HCT116 (cell line): ENCODE measurements at regions not wholly inside any gene's neighbourhood (a gene's known extent, or its start where the extent isn't known, plus 50 kb on each side); places are given as distances from the start of the nearest gene placed in this dataset.

Source experiments
- ATAC-seq: fragments of 200-7000 bp; cut with Tn5 transposase; 2 replicates; pipeline ENCODE4 v1.9.1; 2020; ENCODE audit warnings: mild to moderate bottlenecking, moderate library complexity
- BruUV-seq: library from RNA; stranded (reverse); fragments of 400-500 nt; replicated peaks from 2 replicates; lab custom pipeline; 2021; lab: Mats Ljungman, UMichigan
- CTCF ChIA-PET: fragments of 300-600 bp; sonication (Branson Sonifier 250); formaldehyde crosslinking; loops from one replicate; lab custom pipeline; 2021; ENCODE audit warnings: antibody characterized with exemption; lab: Charles Lee
- POLR2A ChIA-PET: fragments of 300-600, 350-600 bp; sonication (Branson Sonifier 250); formaldehyde crosslinking; loops from one replicate; lab custom pipeline; 2021; ENCODE audit warnings: antibody characterized with exemption; lab: Charles Lee
- RAD21 ChIA-PET, 2 experiments: fragments of 300-600 bp; sonication (Branson Sonifier 250); formaldehyde crosslinking; loops; one replicate each; lab custom pipeline; 2023; ENCODE audit warnings: low total read pairs in 2 of 2; ENCODE audit not compliant: uncharacterized antibody in 2 of 2, unreplicated experiment in 2 of 2, low non-redundant PET in 1 of 2; lab: Charles Lee
- DNase-seq: peaks from one replicate; pipeline ENCODE4 v3.0.0-alpha.2; 2010; ENCODE audit warnings: low read depth, low spot score
- H2AFZ ChIP-seq: fragments of 200-600 bp; shearing (Covaris generic), sonication (generic); 2 replicates; pipeline ENCODE4 v1.6.1; 2017; ENCODE audit warnings: low read depth, mixed run types, mixed read lengths, antibody characterized with exemption, low read length; ENCODE audit not compliant: poor library complexity, severe bottlenecking
- H3K27ac ChIP-seq: 2 replicates; pipeline ENCODE4 v1.5.1; 2012; ENCODE audit warnings: low read depth, low read length
- H3K27me3 ChIP-seq: fragments of 200-600 bp; sonication (generic); 2 replicates; pipeline ENCODE4 v1.6.1; 2016; ENCODE audit warnings: mixed run types, low read length, mixed read lengths; ENCODE audit not compliant: insufficient read depth
- H3K36me3 ChIP-seq, 2 experiments: fragments of 200-500 bp in 1 of 2; fragments of 200-600 bp in 1 of 2; sonication (Bioruptor generic) in 1 of 2; sonication (generic) in 1 of 2; 2 replicates each; pipeline versions ENCODE4 v1.5.1 to v1.6.1; 2014 to 2016; ENCODE audit warnings: low read length in 2 of 2, inconsistent platforms in 1 of 2, mixed read lengths in 1 of 2, mixed run types in 1 of 2; ENCODE audit not compliant: insufficient read depth in 2 of 2, control insufficient read depth in 1 of 2
- H3K4me1 ChIP-seq, 2 experiments: fragments of 200-600 bp in 1 of 2; sonication (generic) in 1 of 2; 2 replicates each; pipeline versions ENCODE4 v1.5.1 to v1.6.1; 2012 to 2017; ENCODE audit warnings: low read length in 2 of 2, inconsistent platforms in 1 of 2, mild to moderate bottlenecking in 1 of 2, mixed read lengths in 1 of 2, mixed run types in 1 of 2, moderate library complexity in 1 of 2; ENCODE audit not compliant: insufficient read depth in 2 of 2, control insufficient read depth in 1 of 2
- H3K4me2 ChIP-seq: fragments of 200-600 bp; sonication (generic); 2 replicates; pipeline ENCODE4 v1.6.1; 2017; ENCODE audit warnings: mixed run types, low read length, mixed read lengths
- H3K4me3 ChIP-seq, 2 experiments: fragments of 200-600 bp in 1 of 2; sonication (generic) in 1 of 2; replicated peaks in 1 of 2; 2 replicates each; pipeline ENCODE4 v1.5.1; 2011 to 2016; ENCODE audit warnings: low read length in 2 of 2, control low read depth in 1 of 2, low read depth in 1 of 2, mild to moderate bottlenecking in 1 of 2, mixed read lengths in 1 of 2, mixed run types in 1 of 2
- H3K79me2 ChIP-seq: fragments of 200-600 bp; sonication (generic); 2 replicates; pipeline ENCODE4 v1.6.1; 2017; ENCODE audit warnings: mild to moderate bottlenecking, mixed run types, low read length, moderate library complexity, mixed read lengths; ENCODE audit not compliant: insufficient read depth
- H3K9ac ChIP-seq: fragments of 200-600 bp; sonication (generic); 2 replicates; pipeline ENCODE4 v1.6.1; 2016; ENCODE audit warnings: low read length, mixed read lengths
- H3K9me2 ChIP-seq: fragments of 200-600 bp; sonication (generic), shearing (Covaris generic); 2 replicates; pipeline ENCODE4 v1.6.1; 2017; ENCODE audit warnings: mixed run types, mild to moderate bottlenecking, moderate library complexity; ENCODE audit not compliant: insufficient read depth
- H3K9me3 ChIP-seq, 2 experiments: fragments of 200-500 bp in 1 of 2; fragments of 200-600 bp in 1 of 2; sonication (Bioruptor generic) in 1 of 2; sonication (generic) in 1 of 2; 2 replicates each; pipeline ENCODE4 v1.6.1; 2014 to 2017; ENCODE audit warnings: low read length in 2 of 2, mixed read lengths in 2 of 2, inconsistent platforms in 1 of 2, low read depth in 1 of 2, mild to moderate bottlenecking in 1 of 2, mixed run types in 1 of 2, moderate library complexity in 1 of 2; ENCODE audit not compliant: control insufficient read depth in 1 of 2, insufficient read depth in 1 of 2
- H4K20me1 ChIP-seq: fragments of 200-600 bp; sonication (generic), shearing (Covaris generic); 2 replicates; pipeline ENCODE4 v1.6.1; 2017; ENCODE audit warnings: mixed run types, mild to moderate bottlenecking, moderate library complexity; ENCODE audit not compliant: insufficient read depth
- CTCF ChIP-seq, 3 experiments: fragments of 200-600 bp in 1 of 3; sonication (generic) in 1 of 3; IDR thresholded peaks in 2 of 3; conservative IDR thresholded peaks in 1 of 3; 2 replicates each; pipeline ENCODE4 v1.5.1; 2012 to 2017; ENCODE audit warnings: low read depth in 2 of 3, low read length in 2 of 3, antibody characterized with exemption in 1 of 3, borderline replicate concordance in 1 of 3, control low read depth in 1 of 3, mild to moderate bottlenecking in 1 of 3, mixed read lengths in 1 of 3, mixed run types in 1 of 3, moderate library complexity in 1 of 3; ENCODE audit not compliant: insufficient read depth in 1 of 3
- POLR2A ChIP-seq: IDR thresholded peaks from 2 replicates; pipeline ENCODE4 v1.7.0; 2011; ENCODE audit warnings: borderline replicate concordance; ENCODE audit not compliant: insufficient read depth, insufficient read length; ENCODE audit errors: extremely low read depth
- ZFX ChIP-seq: fragments of 450-650 bp; IDR thresholded peaks from 2 replicates; pipeline ENCODE4 v1.6.1; 2017
- intact Hi-C: fragments of 100-400 bp; cut with micrococcal nuclease; formaldehyde crosslinking; loops from 2 replicates; pipeline ENCODE4 v1.10.0; 2022
- TF ChIP-seq, protein P1 (sequence below): IDR thresholded peaks from 2 replicates; pipeline ENCODE4 v1.6.1; 2012
- TF ChIP-seq, protein P2 (sequence below): IDR thresholded peaks from 2 replicates; pipeline ENCODE4 v1.6.1; 2011; ENCODE audit warnings: mild to moderate bottlenecking, low read length, moderate library complexity; ENCODE audit not compliant: insufficient replicate concordance; ENCODE audit errors: extremely low read depth

DNA sequence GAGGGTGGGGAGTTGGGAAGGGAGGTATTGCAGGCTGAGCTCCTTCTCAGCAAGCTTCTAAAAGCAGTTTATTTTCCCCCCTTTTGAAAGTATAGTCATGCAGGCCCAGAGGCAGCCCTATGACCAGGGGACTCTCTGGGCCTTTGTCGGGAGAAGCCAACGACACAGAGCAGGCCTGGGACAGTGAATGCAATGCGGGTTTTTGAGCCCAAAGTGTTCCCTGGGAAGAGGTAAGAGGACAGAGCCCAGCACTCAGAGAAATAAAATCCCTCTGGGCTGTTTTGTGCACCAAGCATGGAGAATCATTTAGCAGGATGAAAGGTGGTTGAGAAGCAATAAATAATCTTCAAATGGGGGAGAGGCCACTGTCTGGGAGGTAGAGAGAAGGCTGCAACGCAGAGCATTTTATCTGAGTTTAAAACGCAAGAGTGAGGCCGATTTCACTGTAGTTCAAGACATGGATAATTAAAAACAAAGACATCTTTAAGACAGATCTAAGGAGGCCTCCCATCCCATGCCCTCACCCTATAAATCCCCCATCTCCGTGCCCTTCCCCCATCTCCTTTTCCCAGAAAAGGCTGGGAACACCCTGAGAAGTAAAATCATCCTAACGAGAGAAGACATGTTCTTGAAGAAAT is 237.5 kb downstream of the CDC5L start:
- H3K9me2 ChIP-seq, result no peaks in the 10 kb centered on the region
- H2AFZ ChIP-seq, result no peak overlapping the region
- H3K27ac ChIP-seq, result no peak overlapping the region
- peaks cover 0 to under 1% of the 10 kb centered on the region in 2 experiments; a peak in 1 of 4 replicates for H3K4me1 ChIP-seq
- BruUV-seq, result no TSS peak
- RAD21 ChIA-PET, result no interaction called here
- no peak overlapping the region for H3K9ac ChIP-seq
- TF ChIP-seq CTCF (IDR thresholded peaks at IDR 0.05 in 2 of 3, conservative IDR thresholded peaks at IDR 0.05 in 1 of 3; ENCODE audit: borderline replicate concordance in 1 of 3, insufficient read depth in 1 of 3, low read depth in 2 of 3, low read length in 2 of 3) (no peak), ZFX (no peak), POLR2A (no peak)
- TF ChIP-seq, protein P1, sequence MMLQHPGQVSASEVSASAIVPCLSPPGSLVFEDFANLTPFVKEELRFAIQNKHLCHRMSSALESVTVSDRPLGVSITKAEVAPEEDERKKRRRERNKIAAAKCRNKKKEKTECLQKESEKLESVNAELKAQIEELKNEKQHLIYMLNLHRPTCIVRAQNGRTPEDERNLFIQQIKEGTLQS, result no peak
- TF ChIP-seq, protein P2, sequence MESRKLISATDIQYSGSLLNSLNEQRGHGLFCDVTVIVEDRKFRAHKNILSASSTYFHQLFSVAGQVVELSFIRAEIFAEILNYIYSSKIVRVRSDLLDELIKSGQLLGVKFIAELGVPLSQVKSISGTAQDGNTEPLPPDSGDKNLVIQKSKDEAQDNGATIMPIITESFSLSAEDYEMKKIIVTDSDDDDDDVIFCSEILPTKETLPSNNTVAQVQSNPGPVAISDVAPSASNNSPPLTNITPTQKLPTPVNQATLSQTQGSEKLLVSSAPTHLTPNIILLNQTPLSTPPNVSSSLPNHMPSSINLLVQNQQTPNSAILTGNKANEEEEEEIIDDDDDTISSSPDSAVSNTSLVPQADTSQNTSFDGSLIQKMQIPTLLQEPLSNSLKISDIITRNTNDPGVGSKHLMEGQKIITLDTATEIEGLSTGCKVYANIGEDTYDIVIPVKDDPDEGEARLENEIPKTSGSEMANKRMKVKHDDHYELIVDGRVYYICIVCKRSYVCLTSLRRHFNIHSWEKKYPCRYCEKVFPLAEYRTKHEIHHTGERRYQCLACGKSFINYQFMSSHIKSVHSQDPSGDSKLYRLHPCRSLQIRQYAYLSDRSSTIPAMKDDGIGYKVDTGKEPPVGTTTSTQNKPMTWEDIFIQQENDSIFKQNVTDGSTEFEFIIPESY, result no peak
- H3K4me3 ChIP-seq, result no peak overlapping the region
- CTCF ChIA-PET, result interaction anchor here (2.5 kb wide), 1 partner anchor 149 kb away, joined by 9 read pairs; no protein-coding TSS in a partner anchor
- no peak overlapping the region for H3K4me2 ChIP-seq
- intact Hi-C loops, result no loop called here
- H3K27me3 ChIP-seq, result no peaks in the 10 kb centered on the region
- no peaks in the 10 kb centered on the region for H4K20me1 ChIP-seq
- no peak for ATAC-seq
- no peaks in the 10 kb centered on the region for H3K9me3 ChIP-seq
- H3K79me2 ChIP-seq, result no peaks in the 10 kb centered on the region
- no peaks in the 10 kb centered on the region for H3K36me3 ChIP-seq
- no peak for DNase-seq
- POLR2A ChIA-PET, result no interaction called here
